Endothelial cell of umbilical vein (primary cell): ENCODE measurements at regions not wholly inside any gene's neighbourhood (a gene's known extent, or its start where the extent isn't known, plus 50 kb on each side); places are given as distances from the start of the nearest gene placed in this dataset.

Experiments used
- CTCF ChIP-seq, 2 donors: IDR thresholded peaks; 1 replicate in 1 of 2; 2 replicates in 1 of 2; pipeline ENCODE4 v1.5.1; 2011; ENCODE audit warnings: low read length in 2 of 2, mild to moderate bottlenecking in 2 of 2, moderate library complexity in 2 of 2, control low read depth in 1 of 2, inconsistent platforms in 1 of 2, low read depth in 1 of 2; ENCODE audit not compliant: insufficient read depth in 1 of 2; ENCODE audit errors: extremely low read depth in 1 of 2
- EZH2 ChIP-seq: IDR thresholded peaks from 2 replicates; pipeline ENCODE4 v1.6.1; 2012; ENCODE audit warnings: borderline replicate concordance, low read depth, mild to moderate bottlenecking, moderate library complexity, low read length, inconsistent platforms; ENCODE audit not compliant: severe bottlenecking
- FOS ChIP-seq: IDR thresholded peaks from 2 replicates; pipeline ENCODE4 v1.6.1; 2011; ENCODE audit warnings: mild to moderate bottlenecking, low read length, moderate library complexity, borderline replicate concordance; ENCODE audit not compliant: insufficient read depth
- GATA2 ChIP-seq: IDR thresholded peaks from 2 replicates; pipeline ENCODE4 v1.7.0; 2011; ENCODE audit warnings: low read depth, mild to moderate bottlenecking, moderate library complexity, mixed read lengths, low read length; ENCODE audit not compliant: insufficient read length, insufficient read depth
- JUN ChIP-seq: IDR thresholded peaks from 2 replicates; pipeline ENCODE4 v1.6.1; 2011; ENCODE audit warnings: borderline replicate concordance, low read depth; ENCODE audit not compliant: insufficient read length, insufficient read depth
- MYC ChIP-seq: IDR thresholded peaks from one replicate; pipeline ENCODE4 v1.6.1; 2011; ENCODE audit warnings: mild to moderate bottlenecking, low read depth, low read length
- POLR2A ChIP-seq: IDR thresholded peaks from 2 replicates; pipeline ENCODE4 v1.6.1; 2012; ENCODE audit warnings: low read depth, mild to moderate bottlenecking, control low read depth, low read length
- POLR2AphosphoS5 ChIP-seq: IDR thresholded peaks from 2 replicates; pipeline ENCODE4 v1.6.1; 2012; ENCODE audit warnings: low read depth, mild to moderate bottlenecking, control low read depth, low read length, moderate library complexity; ENCODE audit not compliant: insufficient read depth
- TF ChIP-seq, protein P1 (sequence below): IDR thresholded peaks from 2 replicates; pipeline ENCODE4 v1.6.1; 2011; ENCODE audit not compliant: insufficient read depth, insufficient read length

DNA sequence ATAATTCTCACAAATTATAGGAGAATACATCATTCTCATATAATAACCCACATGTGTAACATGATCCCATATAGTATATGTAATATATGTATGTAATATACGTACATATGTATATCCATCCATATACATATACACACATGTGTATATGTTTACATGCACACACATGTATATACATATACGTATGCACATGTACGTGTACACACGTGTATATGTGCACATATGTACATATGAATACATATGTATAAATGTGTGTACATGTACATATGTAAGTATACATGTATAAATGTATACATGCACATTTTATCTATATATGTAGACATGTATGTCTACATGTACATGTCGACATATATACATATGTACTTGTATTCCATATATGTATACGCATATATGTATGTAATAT, 288.8 kb downstream of the NPIPA8 start:
- TF ChIP-seq CTCF (IDR thresholded peaks at IDR 0.05; ENCODE audit: extremely low read depth in 1 of 2, insufficient read depth in 1 of 2, low read depth in 1 of 2, low read length in 2 of 2), result no peak
- TF ChIP-seq JUN, result no peak
- TF ChIP-seq FOS, result no peak
- no peak for TF ChIP-seq POLR2A
- no peak for TF ChIP-seq EZH2
- no peak for TF ChIP-seq POLR2AphosphoS5
- TF ChIP-seq, protein P1, sequence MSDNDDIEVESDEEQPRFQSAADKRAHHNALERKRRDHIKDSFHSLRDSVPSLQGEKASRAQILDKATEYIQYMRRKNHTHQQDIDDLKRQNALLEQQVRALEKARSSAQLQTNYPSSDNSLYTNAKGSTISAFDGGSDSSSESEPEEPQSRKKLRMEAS, result no peak
- no peak for TF ChIP-seq GATA2
- TF ChIP-seq MYC, result no peak
